ENCODE measurements at regions not wholly inside any gene's neighbourhood (a gene's known extent, or its start where the extent isn't known, plus 50 kb on each side); places are given as distances from the start of the nearest gene placed in this dataset.
"Not testable (repeated sequence)": the region's sequence is repeated elsewhere in the genome, so short reads cannot be mapped to it uniquely, and the experiment has no call there.

DNA sequence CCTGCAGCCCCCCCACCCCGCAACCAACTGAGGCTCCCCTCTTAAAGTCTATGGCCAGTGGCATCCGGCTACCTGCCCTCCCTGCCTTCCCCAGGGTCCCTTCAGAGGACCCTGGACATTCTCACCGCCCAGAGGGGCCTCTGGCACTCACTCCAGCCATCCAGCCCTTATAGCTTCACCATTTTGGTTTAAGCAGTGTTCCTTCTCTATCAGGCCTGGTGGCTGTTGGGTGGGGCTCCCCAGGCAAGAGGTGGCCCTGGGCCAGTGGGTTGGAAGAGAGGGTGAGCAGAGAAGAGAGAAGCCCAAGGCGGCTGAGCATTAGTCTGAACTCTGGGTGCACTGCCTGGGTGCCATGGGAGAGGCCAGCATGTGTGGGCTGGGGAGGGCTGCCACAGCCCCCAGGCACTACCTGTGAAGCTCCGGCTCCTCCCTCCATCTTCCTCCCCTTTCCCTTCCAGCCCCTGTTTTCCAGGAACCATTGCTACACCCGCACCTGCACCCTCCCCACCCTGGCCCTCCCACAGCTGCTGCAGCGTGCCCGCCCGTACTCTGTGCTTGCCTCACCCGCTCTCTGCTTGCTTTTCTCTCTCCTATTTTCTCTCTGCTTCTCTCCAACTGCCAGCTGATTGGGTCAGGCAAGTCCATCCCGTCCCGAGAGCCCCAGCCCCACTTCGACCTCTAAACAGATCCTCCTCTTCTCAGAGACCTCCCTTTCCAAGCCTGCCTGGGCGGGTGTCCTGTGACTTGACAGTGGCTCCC lies 168.2 kb downstream of the TBC1D2B start:
- no peak for DNase-seq (ENCODE audit: low spot score)

- DNase-seq (ENCODE audit: low spot score) = not testable (repeated sequence)
Measured at GRCh38 chr15:77908752-77909111, 168.8 kb downstream of the TBC1D2B start.

GRCh38 chr15:77907824-77908751 lies 169.4 kb downstream of the TBC1D2B start:
- peak; percentile 32 for DNase-seq (ENCODE audit: low spot score)

- not testable (repeated sequence) for DNase-seq (ENCODE audit: low spot score)
Measured at GRCh38 chr15:77906062-77906990, 171.2 kb downstream of the TBC1D2B start.

GRCh38 chr15:77905301-77905920 lies 172.1 kb downstream of the TBC1D2B start:
- DNase-seq (ENCODE audit: low spot score) = no peak

GRCh38 chr15:77904901-77905300 lies 172.6 kb downstream of the TBC1D2B start:
- DNase-seq (ENCODE audit: low spot score) = no peak

DNA sequence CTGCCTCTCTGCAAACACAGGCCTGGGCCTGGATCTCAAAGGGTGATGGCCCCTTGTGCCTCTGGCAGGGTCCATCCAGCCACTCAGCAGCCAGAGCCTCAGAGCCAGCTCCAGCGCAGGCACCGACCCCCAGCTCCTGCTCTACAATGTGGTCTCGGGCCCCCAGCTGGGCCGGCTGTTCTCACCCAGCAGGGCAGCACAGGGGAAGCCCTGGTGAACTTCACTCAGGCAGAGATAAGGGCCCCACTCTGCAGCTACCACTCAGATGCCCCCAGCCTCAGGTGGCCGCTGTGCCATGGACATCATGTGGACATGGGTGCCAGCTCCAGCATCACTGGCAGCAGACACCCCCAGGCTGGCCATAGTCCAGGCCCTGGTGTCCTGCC lies 173.1 kb downstream of the TBC1D2B start:
- no peak for DNase-seq (ENCODE audit: low spot score)

DNA sequence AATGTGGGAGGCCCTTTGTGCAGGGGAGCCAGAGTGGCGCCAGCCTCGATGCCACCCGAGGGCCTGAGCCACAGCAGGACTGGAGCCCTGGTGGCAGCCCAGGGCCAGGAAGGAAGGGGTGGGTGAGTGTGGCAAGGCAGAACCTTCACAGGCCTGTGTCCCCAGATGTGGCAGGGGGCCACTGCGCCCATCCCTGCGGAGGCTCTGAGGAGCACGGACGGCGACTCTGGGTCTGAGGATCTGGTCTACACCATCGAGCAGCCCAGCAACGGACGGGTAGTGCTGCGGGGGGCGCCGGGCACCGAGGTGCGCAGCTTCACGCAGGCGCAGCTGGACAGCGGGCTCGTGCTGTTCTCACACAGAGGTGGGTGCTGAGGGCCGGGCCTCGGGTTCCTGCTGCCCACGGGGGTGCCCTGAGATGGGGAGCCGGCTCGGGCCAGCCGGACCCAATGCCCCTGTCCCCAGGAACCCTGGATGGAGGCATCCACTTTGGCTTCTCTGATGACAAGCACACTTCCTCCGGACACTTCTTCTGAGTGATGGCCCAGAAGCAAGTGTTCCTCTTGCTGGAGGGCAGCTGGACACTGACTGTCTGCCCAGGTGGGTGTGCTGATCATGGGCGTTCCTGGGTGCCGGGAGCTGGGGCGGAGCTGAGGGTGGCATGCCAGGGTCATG lies 173.6 kb downstream of the TBC1D2B start:
- DNase-seq (ENCODE audit: low spot score) = not testable (repeated sequence)

- DNase-seq (ENCODE audit: low spot score) = peak; percentile 73
Measured at GRCh38 chr15:77902921-77903760, 174.4 kb downstream of the TBC1D2B start.

DNA sequence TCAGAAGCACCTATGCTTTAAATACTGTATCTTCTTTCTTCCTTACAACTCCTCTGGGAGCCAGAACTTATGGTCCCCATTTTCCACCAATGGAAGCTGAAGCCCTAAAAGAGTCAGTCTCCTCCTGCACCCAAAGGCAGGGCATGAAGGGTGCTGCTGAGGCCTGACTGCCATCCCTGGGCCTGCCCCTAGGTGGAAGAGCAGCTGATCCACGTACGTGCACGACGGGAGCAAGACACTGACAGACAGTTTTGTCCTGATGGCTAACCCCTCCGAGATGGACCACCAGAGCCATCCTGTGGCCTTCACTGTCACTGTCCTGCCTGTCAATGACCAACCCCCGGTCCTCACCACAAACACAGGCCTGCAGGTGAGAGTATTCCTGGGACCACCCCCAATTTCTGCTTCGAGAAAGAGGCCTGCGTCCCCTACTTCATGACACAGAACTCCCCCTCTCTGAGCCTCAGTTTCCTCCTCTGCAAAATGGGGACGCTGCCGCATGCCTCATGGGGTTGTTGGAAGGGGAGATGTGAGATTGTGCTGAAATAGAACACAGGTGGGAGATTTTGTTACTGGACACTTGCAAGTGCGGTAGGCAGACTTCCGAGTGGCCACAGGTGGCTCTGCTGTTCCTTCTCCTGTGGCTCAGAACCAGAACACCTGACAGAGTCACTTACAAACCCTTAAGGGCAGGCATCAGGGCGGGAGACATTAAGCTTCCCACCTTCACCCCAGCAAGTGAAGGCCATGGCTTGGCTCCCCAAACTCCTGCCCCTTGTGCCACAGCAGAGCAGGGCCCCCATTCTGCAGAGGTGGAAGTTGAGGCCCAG lies 175.4 kb downstream of the TBC1D2B start:
- DNase-seq (ENCODE audit: low spot score) = no peak

- DNase-seq (ENCODE audit: low spot score) = no peak
Measured at GRCh38 chr15:77901251-77901881, 176.1 kb downstream of the TBC1D2B start.

- DNase-seq (ENCODE audit: low spot score) = peak; percentile 58
Measured at GRCh38 chr15:77900331-77900963, 177.1 kb downstream of the TBC1D2B start.

DNA sequence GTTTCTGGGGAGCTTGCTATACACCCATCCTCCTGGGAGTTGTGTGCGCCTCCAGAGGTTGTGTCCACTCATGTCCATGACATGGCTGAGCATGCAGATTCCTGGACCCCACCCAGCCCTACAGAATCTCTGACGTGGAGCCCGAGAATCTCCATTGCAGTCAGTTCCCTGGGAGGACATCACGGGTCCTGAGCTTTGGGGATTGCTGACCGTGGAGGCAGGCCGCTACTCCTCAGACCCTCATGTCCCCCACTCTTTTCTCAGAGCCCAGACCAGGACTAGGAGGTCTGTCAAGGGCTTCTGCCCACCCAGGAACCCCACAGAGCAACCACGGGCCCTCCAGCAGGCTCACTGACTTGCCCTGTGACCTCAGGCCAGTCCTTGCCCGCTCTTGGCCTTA lies 177.7 kb downstream of the TBC1D2B start:
- DNase-seq (ENCODE audit: low spot score) = not testable (repeated sequence)

GRCh38 chr15:77898811-77899730 lies 178.4 kb downstream of the TBC1D2B start:
- DNase-seq (ENCODE audit: low spot score) = no peak

GRCh38 chr15:77897896-77898406 lies 179.6 kb downstream of the TBC1D2B start:
- no peak for DNase-seq (ENCODE audit: low spot score)

GRCh38 chr15:77897113-77897895 lies 180.2 kb downstream of the TBC1D2B start:
- DNase-seq (ENCODE audit: low spot score) = not testable (repeated sequence)

Data from GM03348 (cell line).